T-helper 22 cell (primary cell): ENCODE measurements at regions not wholly inside any gene's neighbourhood (a gene's known extent, or its start where the extent isn't known, plus 50 kb on each side); places are given as distances from the start of the nearest gene placed in this dataset.
"Not testable (repeated sequence)": the region's sequence is repeated elsewhere in the genome, so short reads cannot be mapped to it uniquely, and the experiment has no call there.

ENCODE experiments used
- DNase-seq: peaks from one replicate; pipeline ENCODE4 v3.0.0-alpha.2; 2020; ENCODE audit warnings: low read depth

DNA sequence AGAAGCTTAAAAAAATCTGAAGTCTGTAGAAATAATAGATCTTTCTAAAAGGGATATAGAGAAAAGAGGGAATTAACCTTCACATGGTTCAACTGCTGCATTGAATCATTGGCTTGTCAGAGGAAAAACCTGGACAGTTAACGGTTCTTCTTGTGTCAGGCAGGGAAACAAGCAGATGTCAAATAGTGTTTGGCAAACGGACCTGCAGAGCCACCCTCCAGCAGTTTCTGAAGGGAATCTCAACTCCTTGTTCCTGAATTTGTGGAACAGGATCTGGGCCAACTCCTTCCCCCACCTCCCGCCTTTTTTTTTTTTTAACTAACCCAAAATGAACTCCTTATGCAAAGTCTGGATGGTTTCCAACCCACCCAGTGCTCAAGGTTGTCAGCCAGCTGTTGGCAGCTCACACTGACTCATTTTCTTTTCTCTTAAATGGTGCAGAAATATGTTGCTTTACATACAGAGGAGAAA lies 187.3 kb downstream of the CAND1 start:
- no peak for DNase-seq

DNA sequence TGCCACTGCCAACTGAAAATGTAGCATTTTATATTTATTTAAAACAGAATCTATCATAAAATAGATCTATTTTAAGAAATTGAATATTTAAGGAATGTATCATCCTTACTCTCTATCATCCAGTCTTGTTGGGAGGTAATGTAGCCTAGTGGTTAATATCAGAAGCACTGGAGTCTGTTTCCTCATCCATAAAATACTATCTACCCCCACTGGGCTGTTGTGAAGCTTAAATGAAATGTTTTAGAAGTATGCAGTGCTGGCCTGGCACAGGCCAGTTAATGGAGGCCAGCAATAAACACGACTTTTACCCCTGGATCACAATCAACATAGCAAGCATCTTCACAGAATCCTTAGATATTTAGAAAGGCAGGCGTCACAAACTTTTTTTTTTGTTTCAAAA lies 188.0 kb downstream of the CAND1 start:
- no peak for DNase-seq

DNA sequence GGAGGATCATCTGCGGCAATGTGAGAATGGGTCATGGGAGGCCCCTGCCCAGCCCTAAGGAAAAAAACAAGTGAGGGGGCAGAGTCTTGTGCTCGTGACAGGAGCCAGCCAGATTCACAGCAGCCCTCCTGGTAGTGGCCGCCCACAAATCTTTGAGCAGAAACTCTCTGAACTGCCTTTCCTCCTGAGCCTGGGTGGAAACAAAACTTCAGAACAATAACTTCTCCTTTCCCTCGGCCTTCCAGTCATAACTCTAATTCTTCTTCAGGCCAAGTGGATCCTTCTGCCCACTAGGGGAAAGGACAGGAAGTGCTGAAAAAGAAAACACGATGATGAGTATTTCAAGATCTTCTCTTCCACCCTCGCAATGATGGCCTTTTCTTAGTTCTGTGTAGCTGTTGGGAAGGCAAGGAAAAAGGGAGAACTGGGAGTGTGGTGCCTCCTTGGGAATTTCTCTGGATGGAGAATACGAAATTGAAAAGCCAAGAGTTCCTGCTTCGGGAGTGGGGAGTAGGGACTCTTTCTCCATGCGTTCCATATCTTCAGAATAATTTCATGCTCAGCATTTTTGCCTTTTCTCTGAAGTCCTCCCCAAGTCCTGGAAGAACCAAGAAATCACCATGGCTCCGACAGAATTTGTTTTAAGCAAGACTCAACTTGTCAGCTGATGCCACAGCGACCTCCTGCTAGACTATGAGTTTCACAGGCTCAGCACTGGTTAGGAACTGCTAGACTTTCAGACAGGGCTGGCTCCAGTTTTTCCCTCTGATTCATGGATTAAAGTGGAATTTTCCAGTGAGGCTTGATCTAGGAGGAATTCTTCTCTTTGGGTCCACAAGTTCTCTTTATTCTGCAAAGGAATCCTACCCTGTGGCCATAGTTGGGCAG lies 188.9 kb downstream of the CAND1 start:
- no peak for DNase-seq

DNA sequence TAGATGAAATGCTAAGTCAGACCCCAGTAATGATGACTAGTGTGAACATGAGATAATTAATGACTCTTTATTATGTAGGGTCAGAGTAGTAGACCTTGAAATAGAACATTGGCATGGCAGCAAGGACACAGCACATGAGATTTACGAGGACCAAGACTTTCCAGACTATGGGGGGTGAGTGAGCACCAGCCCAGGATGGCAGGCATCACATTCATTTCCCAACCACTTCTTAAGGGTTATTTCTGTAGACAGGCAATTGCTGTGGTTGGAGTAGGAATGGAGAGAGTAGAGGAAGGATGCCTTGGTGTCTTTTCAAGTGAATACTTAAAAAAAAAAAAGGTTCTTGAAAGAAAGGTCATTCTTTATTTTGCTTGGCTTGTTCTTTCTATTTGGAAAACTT lies 189.4 kb upstream of the DYRK2 start:
- DNase-seq = no peak

DNA sequence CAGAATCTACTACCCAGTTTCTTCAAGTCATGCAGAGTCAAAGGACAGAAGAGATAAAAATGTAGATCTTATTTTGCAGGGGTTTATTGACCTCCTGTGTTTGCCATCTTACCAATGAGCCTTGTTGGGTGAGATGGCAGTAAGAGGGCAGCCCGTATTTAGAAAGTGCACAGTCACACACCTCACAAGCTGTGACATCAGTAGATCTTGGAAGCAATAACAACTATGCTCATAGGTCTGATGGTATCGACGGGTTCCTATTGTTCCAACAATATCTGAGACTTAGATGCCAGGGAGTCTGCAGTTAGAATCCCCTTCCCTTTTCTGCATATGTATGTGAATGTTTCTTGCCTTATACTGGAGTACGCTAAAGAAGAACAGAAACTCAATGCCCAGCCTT lies 189.0 kb upstream of the DYRK2 start:
- DNase-seq = no peak

DNA sequence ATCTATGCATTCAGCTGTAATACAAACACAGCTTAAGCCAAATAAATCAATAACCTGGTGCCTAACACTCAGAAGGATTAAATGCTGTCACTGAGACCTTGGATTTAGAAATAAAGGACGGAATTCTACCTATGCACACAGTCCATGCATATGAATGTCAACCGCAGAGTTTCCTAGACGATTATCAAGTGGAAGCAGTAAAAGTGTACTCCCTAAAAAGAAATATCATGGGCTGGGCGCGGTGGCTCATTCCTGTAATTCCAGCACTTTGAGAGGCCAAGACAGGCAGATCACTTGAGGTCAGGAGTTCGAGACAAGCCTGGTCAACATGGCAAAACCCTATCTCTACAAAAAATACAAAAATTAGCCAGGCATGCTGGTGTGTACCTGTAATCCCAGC lies 188.2 kb upstream of the DYRK2 start:
- no peak for DNase-seq

DNA sequence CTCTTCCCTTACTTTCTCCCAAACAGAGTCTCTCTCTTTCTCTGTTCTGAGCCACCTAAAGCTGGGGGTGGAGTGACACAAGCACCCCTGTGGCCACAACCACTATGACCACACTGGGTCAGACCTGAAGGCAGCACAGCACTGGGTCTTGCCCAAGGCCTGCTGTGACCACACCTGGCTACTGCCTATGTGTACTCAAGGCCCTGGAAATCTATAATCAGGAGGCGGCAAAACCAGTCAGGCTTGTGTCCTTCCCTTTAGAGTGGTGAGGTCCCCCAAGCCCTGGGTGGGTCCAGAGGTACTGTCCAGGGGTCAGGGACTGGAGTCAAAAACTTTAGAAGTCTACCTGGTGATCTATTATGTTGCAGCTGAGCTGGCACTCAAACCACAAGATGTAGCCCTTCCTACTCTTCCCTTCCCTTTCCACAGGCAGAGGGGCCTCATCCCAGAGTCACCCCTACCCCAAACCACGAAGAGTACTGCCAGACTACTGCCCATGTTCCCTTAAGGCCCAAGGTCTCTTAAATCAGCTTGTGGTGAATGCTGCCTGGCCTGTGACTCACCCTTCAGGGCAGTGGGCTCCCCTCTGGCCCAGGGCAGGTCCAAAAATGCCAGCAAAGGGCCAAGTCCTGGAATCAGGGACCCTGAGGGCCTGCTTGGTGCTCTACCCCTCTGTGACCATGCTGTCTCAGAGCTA lies 179.8 kb upstream of the DYRK2 start:
- no peak for DNase-seq

DNA sequence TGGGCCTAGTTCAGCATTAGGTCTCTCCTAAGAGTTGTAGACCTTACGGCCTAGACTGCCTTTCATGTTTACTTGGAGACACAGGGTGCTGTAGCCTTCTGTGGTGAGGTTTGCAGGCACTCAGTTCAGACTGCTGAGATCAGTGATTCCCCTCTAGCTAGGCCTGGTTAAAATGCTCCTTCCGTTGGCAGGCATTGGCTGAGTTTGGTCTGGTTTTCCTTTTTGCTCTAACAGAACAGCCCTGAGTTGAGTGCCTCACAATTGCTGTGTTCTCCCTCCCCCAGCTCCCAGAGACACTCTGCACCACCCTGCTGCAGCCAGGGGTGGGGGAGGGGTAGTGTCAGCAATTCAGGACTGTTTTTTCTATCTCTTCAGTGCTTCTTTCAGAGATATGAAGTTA lies 178.9 kb upstream of the DYRK2 start:
- DNase-seq = no peak

DNA sequence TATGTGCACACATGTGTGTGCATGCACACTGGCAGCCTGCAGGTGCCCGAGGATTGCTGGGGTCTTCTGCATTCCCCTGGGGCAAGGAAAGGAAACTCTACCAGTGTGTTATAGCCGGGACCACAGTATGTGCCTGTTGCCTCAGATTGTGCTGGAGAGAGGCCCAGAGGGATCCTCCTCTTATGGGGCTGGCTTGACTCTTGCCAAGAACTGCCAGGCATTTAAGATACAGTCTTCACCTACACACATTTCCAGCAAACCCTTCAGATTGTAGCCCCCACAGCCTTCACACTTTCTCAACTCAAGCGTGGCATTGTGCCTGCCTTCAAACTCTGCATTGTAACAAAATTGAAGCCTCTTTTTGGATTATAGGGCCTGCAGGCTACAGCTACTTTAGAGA lies 176.7 kb upstream of the DYRK2 start:
- no peak for DNase-seq

DNA sequence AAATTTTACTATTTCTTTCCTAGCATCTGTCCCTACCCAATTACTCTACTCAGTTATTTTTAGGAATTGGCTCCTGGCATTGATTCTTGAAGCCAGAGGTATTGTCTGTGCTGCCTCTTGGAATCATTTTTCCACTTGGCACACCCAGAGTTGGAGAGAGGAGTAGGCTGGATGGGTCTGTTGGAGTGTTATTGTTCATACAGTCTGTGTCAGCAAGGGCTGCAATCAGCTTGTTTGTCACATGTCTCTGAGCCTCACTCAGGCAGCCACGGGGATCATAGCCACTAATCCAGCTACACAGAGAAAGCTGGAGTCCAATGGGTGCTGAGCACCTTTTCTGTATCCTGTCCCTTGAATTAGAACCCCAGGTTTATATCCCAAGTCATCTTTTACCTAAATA lies 176.0 kb upstream of the DYRK2 start:
- DNase-seq = no peak

DNA sequence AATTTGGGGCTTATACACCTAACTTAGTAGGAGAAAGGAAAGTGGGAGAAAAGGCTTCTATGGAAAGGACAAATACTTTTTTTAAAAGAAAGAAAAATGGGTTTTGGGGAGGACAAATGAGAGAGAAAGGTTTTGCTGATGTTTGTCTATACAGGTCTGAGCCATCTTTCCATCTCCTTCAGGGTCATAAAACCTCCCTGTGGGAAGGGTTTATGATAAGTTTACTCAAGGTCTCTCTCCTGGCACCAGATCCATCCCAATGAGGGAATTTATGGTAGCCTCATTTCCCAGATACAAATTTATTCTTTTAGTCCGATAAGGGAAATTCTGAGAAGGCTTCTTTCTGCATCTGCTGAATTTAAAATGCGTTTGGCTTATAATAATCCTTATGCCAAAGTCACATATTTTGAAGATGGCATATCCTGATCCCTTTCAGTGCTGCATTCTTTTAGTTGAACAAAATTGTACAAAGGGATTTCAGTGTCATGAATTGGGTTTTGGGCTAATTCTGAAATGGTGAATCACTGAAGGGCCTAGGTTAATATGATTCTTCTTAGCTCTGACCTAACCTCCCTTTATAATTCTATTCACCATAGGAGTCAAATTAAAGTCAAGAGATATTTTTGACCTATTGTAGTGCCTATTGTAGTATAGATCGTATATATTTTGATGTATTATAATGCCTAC lies 173.5 kb upstream of the DYRK2 start:
- no peak for DNase-seq

DNA sequence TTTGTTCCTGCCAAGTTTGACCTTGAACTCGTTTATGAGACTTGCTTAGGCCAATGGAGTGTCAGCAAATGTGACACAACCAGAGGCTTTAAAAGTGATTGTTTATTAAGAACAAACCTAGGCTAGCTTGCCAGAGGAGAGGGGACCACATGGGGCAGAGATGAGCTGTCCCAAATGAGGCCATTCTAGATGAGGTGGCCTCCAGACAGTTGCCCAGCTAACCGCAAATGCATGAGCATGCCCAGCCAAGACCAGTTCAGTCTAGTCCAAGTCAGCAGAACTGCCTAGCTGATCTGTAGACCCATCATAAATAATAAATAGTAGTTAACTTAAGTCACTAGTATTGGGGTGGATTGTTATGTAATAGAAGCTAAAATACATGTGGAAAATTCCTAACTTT lies 172.8 kb upstream of the DYRK2 start:
- no peak for DNase-seq

DNA sequence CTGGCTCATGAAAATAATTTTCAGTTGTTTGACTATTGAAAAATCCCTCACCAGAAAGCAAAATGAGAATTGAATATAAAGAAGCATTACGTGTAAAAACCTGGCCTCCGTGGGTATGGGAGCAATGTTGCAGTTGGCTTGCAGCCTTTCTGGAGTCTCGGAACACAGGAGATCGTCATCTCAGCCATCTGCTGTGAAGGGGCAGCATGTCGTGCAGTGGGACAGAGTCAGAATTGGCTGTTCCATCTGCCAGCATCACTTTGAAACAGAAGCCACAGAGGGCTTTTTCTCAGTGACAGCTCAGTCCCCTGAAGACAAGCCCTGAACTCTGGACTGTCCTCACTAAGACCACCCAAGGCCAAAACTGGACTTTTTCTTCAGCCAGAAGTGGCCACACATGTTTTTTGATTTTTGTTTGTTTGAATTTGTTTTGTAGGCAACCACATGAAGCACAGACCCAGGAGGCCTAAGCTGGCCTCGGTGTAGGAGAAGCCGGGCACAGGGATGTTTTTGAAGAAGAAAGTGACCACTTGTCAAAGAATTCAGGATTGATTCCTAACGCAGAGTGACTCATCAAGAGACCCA lies 170.8 kb upstream of the DYRK2 start:
- no peak for DNase-seq

DNA sequence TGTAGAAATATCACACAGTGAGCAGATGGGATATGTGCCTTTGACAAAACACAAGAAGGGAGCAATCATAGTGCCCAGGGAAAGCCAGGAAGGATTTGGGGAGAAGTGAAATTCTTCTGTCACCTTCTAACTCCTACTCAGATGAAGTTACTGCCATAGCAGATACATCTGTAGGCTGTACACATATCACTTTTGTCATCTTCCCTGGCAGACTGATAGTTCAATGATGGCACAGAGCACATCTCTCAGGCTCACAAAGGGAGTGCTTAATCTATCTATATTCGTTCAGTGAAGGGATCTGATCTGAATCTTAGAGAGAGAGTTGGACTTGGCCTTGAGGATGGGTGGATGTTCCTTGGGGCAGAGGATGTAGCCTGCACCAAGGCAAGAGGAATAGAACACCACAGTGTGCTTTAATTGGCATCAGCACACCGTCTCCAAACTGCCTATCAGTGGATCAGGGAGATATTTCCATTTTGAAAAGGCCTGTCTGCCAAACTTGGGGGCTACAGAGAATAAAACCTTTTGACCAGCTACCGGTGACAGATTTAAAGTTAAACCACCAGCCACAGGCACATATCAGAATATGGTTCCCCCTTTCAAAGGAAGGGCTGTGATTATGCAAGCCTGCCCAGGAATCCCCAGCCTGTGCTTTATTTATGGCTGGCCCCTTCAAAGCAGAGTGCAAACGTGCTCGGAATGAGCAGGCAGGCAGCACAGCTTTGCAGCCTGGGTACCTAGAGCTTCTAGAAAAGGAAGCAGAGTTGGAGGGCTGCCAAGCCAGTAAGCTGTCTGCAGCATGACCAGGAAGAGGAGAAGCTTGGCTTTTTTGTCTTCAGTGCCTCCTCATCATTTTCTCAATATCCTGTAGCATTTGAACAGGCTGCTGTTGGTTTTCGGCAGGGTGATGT lies 165.5 kb upstream of the DYRK2 start:
- DNase-seq = peak; percentile 62

DNA sequence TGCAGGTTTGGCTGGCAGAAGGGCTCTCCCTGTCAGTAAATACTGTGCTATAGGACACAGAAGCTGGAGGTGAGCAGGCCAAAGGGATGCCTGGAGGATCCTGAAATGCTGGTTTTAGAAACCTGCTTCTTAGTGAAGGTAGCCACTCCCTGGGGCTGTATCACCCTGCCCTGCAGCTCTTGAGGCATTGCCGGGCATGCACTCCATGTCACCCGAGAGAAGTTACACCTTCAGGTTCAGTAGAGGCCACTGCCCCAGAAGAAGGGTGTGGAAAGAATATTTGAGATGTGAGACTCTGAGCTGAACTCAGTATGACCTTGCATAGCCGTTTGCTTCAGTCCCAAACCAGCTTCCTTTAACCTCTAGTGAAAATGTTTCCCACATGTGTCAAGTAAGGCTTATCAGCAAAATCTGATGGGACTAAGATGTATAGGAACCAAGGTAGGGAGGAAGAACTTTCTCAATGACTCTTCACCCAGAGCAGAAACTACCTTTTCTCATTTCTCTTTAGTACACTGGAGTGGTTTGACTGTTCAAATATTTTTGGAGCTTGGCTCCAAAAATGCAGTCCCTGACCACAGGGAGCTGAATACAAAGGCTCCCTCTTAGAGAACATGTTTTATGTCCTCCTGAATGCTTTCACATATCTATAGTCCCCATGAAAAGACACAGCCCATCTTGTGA lies 164.5 kb upstream of the DYRK2 start:
- DNase-seq = no peak

DNA sequence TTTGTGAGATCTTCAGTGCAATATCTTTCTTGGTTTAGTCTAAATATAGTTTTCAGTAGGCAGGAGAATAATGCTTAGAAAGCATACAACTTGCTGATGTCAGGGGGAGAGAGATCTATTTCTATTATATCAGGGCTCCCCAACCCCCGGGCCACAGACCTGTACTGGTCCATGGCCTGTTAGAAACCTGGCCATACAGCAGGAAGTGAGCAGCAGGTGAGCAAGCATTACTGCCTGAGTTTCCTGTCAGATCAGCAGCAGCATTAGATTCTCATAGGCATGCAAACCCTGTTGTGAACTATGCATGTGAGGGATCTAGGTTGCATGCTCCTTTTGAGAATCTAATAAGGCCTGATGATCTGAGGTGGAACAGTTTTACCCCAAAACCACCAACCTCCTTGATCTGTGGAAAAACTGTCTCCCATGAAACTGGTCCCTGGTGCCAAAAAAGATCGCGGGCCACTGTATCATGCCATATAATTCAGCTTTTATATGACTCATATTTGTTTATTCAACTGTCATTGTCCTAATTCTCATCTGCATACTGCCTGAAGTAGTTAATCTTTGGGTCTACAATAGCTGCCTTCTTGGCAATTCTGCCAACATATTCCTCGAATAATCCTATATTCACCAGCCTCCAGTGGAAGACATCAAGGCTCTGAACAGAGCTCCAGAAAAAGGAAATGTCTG lies 163.6 kb upstream of the DYRK2 start:
- DNase-seq = no peak

DNA sequence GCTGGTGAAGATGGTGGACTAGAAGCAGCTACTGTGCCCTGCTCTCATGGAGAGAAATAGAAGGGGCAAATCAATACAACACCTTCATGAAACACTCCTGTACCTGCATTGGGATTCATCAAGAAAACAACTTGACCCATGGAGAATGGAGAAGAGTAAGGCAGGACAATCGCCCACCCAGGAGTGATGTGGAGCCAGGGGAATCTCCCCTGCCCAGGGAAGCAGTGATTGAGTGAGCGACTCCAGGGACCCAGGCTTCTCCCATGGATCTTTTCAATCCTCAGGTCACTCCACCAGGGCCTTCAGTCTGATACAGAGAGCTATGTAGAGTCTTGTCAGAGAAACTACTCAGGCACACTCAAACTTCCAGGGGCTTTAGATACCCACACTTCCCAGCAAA lies 161.9 kb upstream of the DYRK2 start:
- no peak for DNase-seq

DNA sequence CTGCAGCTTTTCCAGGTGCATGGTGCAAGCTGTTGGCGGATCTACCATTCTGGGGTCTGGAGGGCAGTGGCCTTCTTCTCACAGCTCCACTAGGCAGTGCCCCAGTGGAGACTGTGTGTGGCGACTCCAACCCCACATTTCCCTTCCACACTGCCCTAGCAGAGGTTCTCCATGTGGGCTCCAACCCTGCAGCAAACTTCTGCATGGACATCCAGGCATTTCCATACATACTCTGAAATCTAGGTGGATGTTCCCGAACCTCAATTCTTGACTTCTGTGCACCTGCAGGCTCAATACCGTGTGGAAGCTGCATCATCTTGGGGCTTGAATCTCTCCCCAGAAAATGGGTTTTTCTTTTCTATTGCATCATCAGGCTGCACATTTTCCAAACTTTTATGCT lies 160.2 kb upstream of the DYRK2 start:
- not testable (repeated sequence) for DNase-seq

DNA sequence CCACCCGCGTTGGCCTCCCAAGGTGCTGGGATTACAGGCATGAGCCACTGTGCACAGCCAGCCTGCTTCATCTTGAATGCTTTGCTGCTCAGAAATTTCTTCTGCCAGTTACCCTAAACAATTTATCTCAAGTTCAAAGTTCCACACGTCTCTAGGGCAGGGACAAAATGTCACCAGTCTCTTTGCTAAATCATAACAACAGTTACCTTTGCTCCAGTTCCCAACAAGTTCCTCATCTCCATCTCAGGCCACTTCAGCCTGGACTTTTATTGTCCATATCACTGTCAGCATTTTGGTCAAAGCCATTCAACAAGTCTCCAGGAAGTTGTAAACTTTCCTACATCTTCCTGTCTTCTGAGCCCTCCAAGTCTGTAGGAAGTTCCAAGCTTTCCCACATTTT lies 159.5 kb upstream of the DYRK2 start:
- DNase-seq = no peak

DNA sequence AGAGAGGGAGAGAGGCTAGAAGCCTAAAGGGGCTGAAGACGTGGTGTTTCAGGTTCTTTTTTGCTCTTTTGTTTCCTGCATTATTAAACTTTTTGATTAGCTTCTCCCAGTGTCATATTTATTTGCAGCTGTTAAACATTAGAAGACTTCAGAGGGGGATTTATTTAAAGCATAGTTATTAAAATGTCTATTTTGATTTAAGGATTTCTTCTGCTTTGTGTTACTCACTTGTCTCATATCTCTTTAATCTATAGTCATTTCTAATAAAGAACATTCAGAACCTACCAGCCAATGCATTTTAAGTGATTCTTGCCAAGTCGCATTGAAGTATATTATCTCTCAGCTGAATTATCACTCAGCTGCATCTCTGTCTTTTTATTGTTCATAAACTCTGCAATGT lies 152.0 kb upstream of the DYRK2 start:
- no peak for DNase-seq
